HG03066 (cell line): ENCODE measurements at regions not wholly inside any gene's neighbourhood (a gene's known extent, or its start where the extent isn't known, plus 50 kb on each side); places are given as distances from the start of the nearest gene placed in this dataset.
"Not testable (repeated sequence)": the region's sequence is repeated elsewhere in the genome, so short reads cannot be mapped to it uniquely, and the experiment has no call there.

ENCODE experiments used
- ATAC-seq: cut with Tn5 transposase; IDR thresholded peaks from one replicate; pipeline ENCODE4 v1.9.1; 2021; ENCODE audit warnings: low read depth; ENCODE audit not compliant: unreplicated experiment

GRCh38 chr7:41438705-41439514 lies 264.0 kb downstream of the INHBA start:
- no peak for ATAC-seq

DNA sequence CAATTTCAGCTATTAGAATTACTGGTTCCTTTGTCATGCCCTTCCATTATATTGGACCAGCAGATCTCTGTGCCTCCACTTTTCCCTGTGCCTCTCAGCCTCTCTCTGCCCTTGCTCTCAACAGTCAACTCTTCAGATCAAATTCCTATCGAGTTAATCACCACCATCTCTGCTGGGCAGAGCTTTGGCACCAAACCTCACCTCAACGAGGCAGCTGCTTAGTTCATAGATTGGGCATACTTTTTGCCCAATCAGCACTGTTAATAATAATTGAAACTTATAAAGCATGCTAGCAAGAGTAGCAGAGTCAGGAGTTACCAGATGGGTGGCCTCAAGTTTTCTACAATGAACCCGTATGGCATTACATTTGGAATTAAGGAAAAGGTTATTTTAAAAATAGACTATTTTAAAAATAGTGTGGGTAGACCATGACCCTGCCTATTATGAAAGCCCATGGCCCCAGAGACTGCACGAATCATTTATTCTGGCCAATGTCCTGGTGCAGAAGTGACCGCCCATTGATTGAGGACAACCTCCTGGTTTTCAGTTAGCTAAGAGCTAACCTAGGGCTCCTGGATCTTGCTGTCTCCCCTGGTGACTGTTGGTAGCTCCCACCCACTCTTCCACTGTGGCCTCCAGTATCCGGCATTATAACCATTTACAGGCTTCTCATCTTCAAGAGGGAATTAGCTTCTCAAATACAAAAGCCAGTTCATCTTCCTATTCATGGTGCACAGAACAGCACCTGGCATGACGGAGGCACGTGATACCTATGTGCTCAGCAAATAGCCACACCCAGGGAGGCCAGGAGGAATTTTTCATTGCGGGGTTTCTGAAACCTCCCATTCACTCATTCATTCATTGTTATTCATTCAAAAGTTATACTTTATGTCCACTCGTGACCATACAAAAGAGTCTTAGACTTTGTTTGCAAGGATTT lies 265.4 kb downstream of the INHBA start:
- ATAC-seq = no peak

DNA sequence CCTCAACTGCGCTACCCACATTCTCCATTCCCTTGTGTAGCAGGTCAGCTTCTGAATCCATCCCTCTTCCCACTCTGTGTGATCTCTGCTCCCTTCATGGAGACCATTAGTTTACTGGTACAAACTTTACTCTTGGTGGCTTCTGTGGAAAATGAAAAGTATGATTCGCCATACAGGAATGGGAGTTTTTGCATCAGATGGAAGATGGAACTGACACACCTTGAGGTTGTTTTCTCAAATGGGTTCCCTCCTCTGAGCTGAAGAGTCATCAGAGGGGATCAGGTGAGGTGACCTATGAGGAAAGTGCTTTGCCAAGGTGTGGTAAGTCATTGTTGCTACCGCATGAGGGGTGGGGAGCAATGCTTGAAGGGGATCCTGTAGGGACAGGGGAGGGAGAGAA lies 266.8 kb downstream of the INHBA start:
- no peak for ATAC-seq

GRCh38 chr7:41435020-41435419 lies 267.9 kb downstream of the INHBA start:
- ATAC-seq = not testable (repeated sequence)

DNA sequence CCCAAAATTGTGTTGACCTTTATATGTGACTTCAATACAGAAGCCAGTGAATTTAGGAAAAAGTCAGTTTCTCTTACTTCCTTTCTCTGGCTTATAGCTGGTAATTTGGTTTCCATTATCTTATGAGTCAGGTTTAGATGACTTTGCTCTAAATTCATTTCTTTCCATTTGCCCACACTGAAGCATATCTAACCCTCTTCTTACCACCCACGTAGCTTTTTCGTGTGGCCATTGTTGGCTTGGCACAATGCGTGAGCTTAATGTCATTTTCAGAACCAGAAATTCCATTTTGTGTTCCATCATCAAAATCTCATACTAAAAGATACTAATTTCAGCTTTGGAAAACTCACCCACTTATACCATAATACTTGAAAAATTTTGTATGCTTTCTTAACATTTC lies 271.2 kb downstream of the INHBA start:
- no peak for ATAC-seq

GRCh38 chr7:41428381-41428780 lies 274.5 kb downstream of the INHBA start:
- ATAC-seq = no peak

DNA sequence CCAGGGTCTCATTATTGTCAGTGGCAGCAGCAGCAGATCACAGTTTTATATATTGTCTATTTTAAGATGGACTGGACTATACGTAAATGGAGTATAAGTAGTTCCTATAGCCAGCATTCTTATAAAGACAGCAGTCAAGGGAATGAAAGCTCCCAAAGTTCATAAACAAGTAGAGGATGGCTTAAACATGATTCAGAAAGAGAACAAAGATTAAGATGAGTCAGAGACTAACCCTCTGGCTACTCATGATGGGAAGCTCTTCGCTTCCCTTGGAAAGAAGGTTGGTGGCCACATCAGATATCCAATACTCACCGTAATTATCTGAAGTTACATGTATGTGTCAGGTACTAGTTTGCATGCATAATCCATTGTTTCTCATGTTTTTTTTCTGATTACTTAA lies 277.0 kb downstream of the INHBA start:
- ATAC-seq = no peak

DNA sequence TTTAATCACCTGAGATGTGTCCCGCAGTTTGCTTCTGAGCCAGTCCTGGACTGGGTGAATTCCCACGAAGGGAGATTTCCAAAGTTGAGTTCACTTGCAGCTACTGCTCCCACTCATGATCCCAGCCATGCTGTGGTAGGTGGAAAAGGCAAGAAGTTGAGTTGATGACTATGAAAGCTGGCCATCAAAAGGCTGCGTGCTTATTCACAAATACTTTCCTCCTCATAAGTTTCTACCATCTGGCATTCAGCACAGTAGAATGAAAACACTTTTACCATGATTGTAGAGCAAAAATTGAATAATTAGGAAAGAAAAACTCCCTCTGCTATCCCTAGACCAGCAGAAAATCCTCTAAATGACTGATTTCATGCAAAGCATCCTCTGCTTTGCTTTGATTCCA lies 281.8 kb downstream of the INHBA start:
- no peak for ATAC-seq

DNA sequence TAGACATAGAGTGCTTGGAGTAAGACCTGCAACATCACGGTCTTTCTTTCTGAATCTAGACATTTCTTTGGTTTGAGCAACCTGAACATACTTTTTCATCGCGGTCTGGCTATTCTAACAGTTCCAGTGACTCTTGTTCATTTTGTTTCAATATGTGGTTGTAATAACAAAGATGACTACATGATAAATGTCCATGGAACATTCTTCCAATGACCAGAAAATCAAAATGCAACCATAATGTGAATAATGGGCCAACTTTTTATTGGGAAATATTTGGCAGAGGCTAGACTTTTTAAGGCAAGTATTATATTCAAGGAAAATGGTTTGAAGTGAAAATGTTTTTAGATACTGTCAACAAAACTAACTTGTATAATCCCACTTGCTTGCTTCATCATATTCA lies 282.5 kb downstream of the INHBA start:
- ATAC-seq = no peak

DNA sequence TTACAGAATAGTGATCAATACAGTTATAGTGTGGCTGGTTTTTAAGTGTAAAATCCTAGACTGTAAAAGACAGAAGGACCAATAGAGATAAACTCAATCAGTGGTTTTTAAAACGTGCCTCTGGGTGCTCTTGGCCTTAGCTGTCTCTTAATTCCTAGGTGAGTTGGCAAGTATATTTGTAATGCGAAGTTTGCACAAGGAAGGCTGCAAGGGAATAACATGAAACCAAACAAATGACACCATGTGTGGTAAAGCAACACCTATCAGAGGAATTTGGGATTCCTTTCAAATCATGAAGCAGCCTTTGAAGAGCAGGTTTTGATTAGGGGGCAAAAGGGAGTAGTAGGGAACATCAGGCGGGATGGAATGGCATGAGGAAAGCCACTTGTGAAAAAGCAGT lies 284.6 kb downstream of the INHBA start:
- no peak for ATAC-seq

GRCh38 chr7:41416208-41416595 lies 286.7 kb downstream of the INHBA start:
- ATAC-seq = no peak

- no peak for ATAC-seq
Observed at GRCh38 chr7:41415471-41416207, 287.3 kb downstream of the INHBA start.

GRCh38 chr7:41415051-41415450 lies 287.8 kb downstream of the INHBA start:
- ATAC-seq = no peak

GRCh38 chr7:41404375-41405074 lies 298.4 kb downstream of the INHBA start:
- ATAC-seq = no peak

DNA sequence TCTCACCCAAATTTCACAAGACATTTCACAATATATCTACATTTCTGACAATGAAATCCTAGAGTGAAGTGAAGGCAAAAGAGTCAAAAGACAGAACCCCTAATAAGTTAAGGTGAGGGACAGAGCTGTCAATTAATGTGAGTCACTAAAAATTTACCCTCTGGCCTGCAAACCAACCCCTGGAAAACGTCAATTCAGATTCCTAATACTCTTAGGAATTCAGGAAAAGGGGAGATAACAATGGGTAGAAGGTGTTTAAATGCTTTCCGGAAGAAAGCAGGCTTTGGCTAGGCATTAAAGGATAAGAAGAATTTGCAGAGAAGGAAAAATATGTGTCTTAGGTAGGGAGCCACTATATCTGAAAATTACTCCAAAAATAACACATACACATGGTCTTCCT lies 299.6 kb downstream of the INHBA start:
- no peak for ATAC-seq

- ATAC-seq = no peak
Observed at GRCh38 chr7:41401833-41402232, 301.1 kb downstream of the INHBA start.

- no peak for ATAC-seq
Observed at GRCh38 chr7:41399171-41399570, 303.7 kb downstream of the INHBA start.

GRCh38 chr7:41391818-41392217 lies 311.1 kb downstream of the INHBA start:
- ATAC-seq = no peak

- ATAC-seq = not testable (repeated sequence)
Observed at GRCh38 chr7:41388933-41389332, 314.0 kb downstream of the INHBA start.

DNA sequence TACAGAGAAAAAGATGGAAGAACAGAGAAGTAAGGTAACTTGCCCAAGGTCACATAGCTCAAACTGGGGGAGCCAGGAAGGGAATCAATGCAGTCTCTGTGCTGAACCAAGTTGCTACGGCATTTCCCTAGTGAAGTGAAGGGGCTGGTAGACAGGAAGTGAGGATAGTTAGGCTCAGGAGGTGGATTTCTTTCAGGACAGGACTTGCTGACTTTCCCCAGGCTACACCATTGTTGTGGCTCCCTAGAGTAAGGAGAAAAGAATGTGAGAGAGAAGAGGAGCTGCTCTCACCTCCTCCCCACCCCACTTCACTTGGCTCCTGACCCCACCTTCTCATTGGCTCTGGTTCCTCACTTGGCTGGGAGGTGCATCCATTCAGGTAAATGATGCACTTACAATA lies 316.9 kb downstream of the INHBA start:
- ATAC-seq = no peak
